AG09309 (cell line): ENCODE measurements at regions not wholly inside any gene's neighbourhood (a gene's known extent, or its start where the extent isn't known, plus 50 kb on each side); places are given as distances from the start of the nearest gene placed in this dataset.

Experiments used
- DNase-seq: peaks from one replicate; pipeline ENCODE4 v3.0.0-alpha.2; 2010; ENCODE audit warnings: low read depth
- H3K4me3 ChIP-seq: 2 replicates; pipeline ENCODE4 v1.5.1; 2011; ENCODE audit warnings: mild to moderate bottlenecking, low read depth, low read length, moderate library complexity; ENCODE audit not compliant: control insufficient read depth
- TF ChIP-seq, protein P1 (sequence below): IDR thresholded peaks from 2 replicates; pipeline ENCODE4 v1.5.1; 2011; ENCODE audit warnings: mild to moderate bottlenecking, low read depth, low read length, inconsistent platforms; ENCODE audit not compliant: insufficient read depth, control insufficient read depth; ENCODE audit errors: missing control alignments

DNA sequence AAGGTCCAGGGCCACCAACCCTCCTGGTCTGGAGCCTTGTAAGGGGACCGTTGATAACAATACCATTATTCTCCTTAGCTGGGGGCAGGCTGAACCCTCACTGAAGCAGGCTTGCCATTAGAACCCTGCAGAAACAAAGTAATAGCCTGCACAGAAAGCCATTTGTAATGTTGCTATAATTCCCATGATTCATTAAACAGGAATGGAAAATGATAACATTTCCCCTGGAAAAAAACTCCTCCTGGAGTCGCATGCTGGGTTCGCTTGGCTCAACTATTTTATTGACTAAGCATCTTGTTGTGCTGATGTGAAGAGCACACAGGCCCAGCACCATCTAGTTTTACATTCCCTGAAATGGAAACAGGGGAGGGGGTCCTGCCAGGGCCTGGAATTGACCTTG lies 155.6 kb upstream of the CSF3R start:
- TF ChIP-seq, protein P1, sequence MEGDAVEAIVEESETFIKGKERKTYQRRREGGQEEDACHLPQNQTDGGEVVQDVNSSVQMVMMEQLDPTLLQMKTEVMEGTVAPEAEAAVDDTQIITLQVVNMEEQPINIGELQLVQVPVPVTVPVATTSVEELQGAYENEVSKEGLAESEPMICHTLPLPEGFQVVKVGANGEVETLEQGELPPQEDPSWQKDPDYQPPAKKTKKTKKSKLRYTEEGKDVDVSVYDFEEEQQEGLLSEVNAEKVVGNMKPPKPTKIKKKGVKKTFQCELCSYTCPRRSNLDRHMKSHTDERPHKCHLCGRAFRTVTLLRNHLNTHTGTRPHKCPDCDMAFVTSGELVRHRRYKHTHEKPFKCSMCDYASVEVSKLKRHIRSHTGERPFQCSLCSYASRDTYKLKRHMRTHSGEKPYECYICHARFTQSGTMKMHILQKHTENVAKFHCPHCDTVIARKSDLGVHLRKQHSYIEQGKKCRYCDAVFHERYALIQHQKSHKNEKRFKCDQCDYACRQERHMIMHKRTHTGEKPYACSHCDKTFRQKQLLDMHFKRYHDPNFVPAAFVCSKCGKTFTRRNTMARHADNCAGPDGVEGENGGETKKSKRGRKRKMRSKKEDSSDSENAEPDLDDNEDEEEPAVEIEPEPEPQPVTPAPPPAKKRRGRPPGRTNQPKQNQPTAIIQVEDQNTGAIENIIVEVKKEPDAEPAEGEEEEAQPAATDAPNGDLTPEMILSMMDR = no peak
- no peak for DNase-seq
- no peak overlapping the region for H3K4me3 ChIP-seq

- no peak for DNase-seq
- TF ChIP-seq, protein P1 = no peak
- H3K4me3 ChIP-seq = no peak overlapping the region
Measured at GRCh38 chr1:36636206-36636605, 153.5 kb upstream of the CSF3R start.

- no peak for DNase-seq
- TF ChIP-seq, protein P1 = no peak
- no peak overlapping the region for H3K4me3 ChIP-seq
Measured at GRCh38 chr1:36635284-36635683, 152.6 kb upstream of the CSF3R start.

DNA sequence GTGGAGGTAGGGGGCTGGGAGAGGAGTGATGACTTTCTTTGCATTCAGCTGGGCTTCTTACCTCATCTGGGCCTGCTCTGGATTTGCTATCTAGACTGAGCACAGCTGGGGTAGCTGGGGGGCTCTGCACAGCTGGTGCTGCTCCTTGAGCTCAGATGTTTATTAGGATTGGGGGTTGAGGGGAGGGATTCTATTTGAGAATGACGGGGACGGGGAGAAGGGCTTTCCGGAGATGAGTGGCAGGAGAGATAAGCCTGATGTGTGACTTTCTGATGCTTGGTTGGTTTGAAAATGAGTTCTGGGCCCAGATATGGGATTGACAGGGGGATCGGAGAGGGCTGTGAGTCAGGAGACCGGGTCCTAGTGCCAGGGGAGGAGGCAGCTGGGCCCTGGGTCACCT lies 146.1 kb upstream of the CSF3R start:
- no peak for DNase-seq
- H3K4me3 ChIP-seq = no peak overlapping the region
- TF ChIP-seq, protein P1 = no peak

- DNase-seq = no peak
Measured at GRCh38 chr1:36626435-36626834, 143.7 kb upstream of the CSF3R start.

DNA sequence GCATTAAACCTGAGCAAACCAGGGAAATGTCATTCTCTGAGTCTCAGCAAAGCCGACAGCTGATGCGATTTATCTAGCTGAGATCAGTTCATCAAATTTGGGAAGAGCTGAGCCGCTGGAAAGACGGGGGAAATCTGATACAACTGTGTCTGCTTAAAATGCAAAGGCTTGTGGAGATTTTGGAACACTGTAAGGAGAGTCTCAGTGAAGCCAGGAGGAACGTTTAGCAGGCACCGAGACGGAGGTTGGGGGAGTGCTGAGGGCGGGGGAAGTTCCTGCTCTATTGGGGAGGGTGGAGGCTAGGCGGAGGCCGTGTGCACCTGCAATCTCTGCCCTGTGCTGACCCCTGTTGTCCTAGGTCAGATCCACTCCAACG lies 143.2 kb upstream of the CSF3R start:
- no peak overlapping the region for H3K4me3 ChIP-seq
- no peak for DNase-seq
- TF ChIP-seq, protein P1 = no peak

More at GRCh38 chr1:36626435-36626834, 143.7 kb upstream of the CSF3R start:
- TF ChIP-seq, protein P1 = no peak
- H3K4me3 ChIP-seq = no peak overlapping the region

- TF ChIP-seq, protein P1 = no peak
- H3K4me3 ChIP-seq = no peak overlapping the region
- DNase-seq = no peak
Measured at GRCh38 chr1:36625253-36625934, 142.7 kb upstream of the CSF3R start.
